IPS-18c (cell line): ENCODE measurements at regions not wholly inside any gene's neighbourhood (a gene's known extent, or its start where the extent isn't known, plus 50 kb on each side); places are given as distances from the start of the nearest gene placed in this dataset.
"Not testable (repeated sequence)": the region's sequence is repeated elsewhere in the genome, so short reads cannot be mapped to it uniquely, and the experiment has no call there.

Experiments used
- H3K4me3 ChIP-seq: 2 replicates; pipeline ENCODE4 v1.7.0; 2013; ENCODE audit warnings: low read depth, mild to moderate bottlenecking, low read length, moderate library complexity; ENCODE audit not compliant: insufficient read depth
- H3K9me3 ChIP-seq: one replicate; pipeline ENCODE4 v1.6.1; 2013; ENCODE audit warnings: mild to moderate bottlenecking, low read length, moderate library complexity; ENCODE audit not compliant: control insufficient read depth, insufficient read depth

GRCh38 chr2:187875261-187876141 is 321.3 kb upstream of the TFPI start:
- no peak overlapping the region for H3K4me3 ChIP-seq
- H3K9me3 ChIP-seq: no peaks in the 10 kb centered on the region

GRCh38 chr2:187876554-187876953 is 322.3 kb upstream of the TFPI start:
- Histone ChIP-seq H3K4me3 (no peak overlapping the region), H3K9me3 (no peaks in the 10 kb centered on the region)

- no peak overlapping the region for H3K4me3 ChIP-seq
- no peaks in the 10 kb centered on the region for H3K9me3 ChIP-seq
Observed at GRCh38 chr2:187877391-187877790, 323.2 kb upstream of the TFPI start.

GRCh38 chr2:187878112-187878511 is 323.9 kb upstream of the TFPI start:
- H3K9me3 ChIP-seq: no peaks in the 10 kb centered on the region
- H3K4me3 ChIP-seq: no peak overlapping the region

GRCh38 chr2:187879491-187879890 is 325.3 kb upstream of the TFPI start:
- Histone ChIP-seq H3K9me3 (no peaks in the 10 kb centered on the region), H3K4me3 (no peak overlapping the region)

GRCh38 chr2:187884003-187884402 is 329.8 kb upstream of the TFPI start:
- no peak overlapping the region for H3K4me3 ChIP-seq
- H3K9me3 ChIP-seq: no peaks in the 10 kb centered on the region

- H3K9me3 ChIP-seq: no peaks in the 10 kb centered on the region
- no peak overlapping the region for H3K4me3 ChIP-seq
Observed at GRCh38 chr2:187890690-187891089, 336.5 kb upstream of the TFPI start.

GRCh38 chr2:187900021-187900420 is 345.8 kb upstream of the TFPI start:
- Histone ChIP-seq H3K9me3 (no peaks in the 10 kb centered on the region), H3K4me3 (no peak overlapping the region)

- Histone ChIP-seq H3K9me3 (no peaks in the 10 kb centered on the region), H3K4me3 (no peak overlapping the region)
Observed at GRCh38 chr2:187906021-187906420, 351.8 kb upstream of the TFPI start.

GRCh38 chr2:187910922-187911321 is 356.7 kb upstream of the TFPI start:
- H3K4me3 ChIP-seq, H3K9me3 ChIP-seq: not testable (repeated sequence)

- Histone ChIP-seq H3K4me3 (no peak overlapping the region), H3K9me3 (no peaks in the 10 kb centered on the region)
Observed at GRCh38 chr2:187912950-187913349, 358.7 kb upstream of the TFPI start.

GRCh38 chr2:187915810-187916209 is 361.6 kb upstream of the TFPI start:
- no peak overlapping the region for H3K4me3 ChIP-seq

GRCh38 chr2:187916799-187917198 is 362.6 kb upstream of the TFPI start:
- H3K4me3 ChIP-seq: no peak overlapping the region
- H3K9me3 ChIP-seq: no peaks in the 10 kb centered on the region

More at GRCh38 chr2:187915810-187916209, 361.6 kb upstream of the TFPI start:
- H3K9me3 ChIP-seq: no peaks in the 10 kb centered on the region

GRCh38 chr2:187917535-187917934 is 363.3 kb upstream of the TFPI start:
- no peak overlapping the region for H3K4me3 ChIP-seq
- no peaks in the 10 kb centered on the region for H3K9me3 ChIP-seq

- Histone ChIP-seq H3K4me3 (no peak overlapping the region), H3K9me3 (no peaks in the 10 kb centered on the region)
Observed at GRCh38 chr2:187918996-187919821, 365.0 kb upstream of the TFPI start.

- no peaks in the 10 kb centered on the region for H3K9me3 ChIP-seq
- H3K4me3 ChIP-seq: no peak overlapping the region
Observed at GRCh38 chr2:187920511-187920910, 366.3 kb upstream of the TFPI start.

- Histone ChIP-seq H3K4me3 (no peak overlapping the region), H3K9me3 (no peaks in the 10 kb centered on the region)
Observed at GRCh38 chr2:187922846-187923245, 368.6 kb upstream of the TFPI start.

GRCh38 chr2:187924293-187924692 is 367.4 kb upstream of the GULP1 start:
- Histone ChIP-seq H3K4me3 (no peak overlapping the region), H3K9me3 (no peaks in the 10 kb centered on the region)
